MCF 10A (cell line): ENCODE measurements at regions not wholly inside any gene's neighbourhood (a gene's known extent, or its start where the extent isn't known, plus 50 kb on each side); places are given as distances from the start of the nearest gene placed in this dataset.
A peak's percentile ranks its signal among the peaks of the same experiment; 100 is the strongest.

Source experiments
- BruUV-seq: library from RNA; stranded (reverse); fragments of 400-500 nt; replicated peaks from 2 replicates; lab custom pipeline; 2021; lab: Mats Ljungman, UMichigan
- CTCF ChIA-PET: fragments of 300-600 bp; sonication (Branson Sonifier 250); formaldehyde crosslinking; extraction: SDS; loops from one replicate; lab custom pipeline; 2021; ENCODE audit warnings: antibody characterized with exemption, inconsistent platforms; lab: Yijun Ruan, JAX
- POLR2A ChIA-PET: fragments of 300-600, 350-650 bp; sonication (Branson Sonifier 250); formaldehyde crosslinking; extraction: SDS; loops from one replicate; lab custom pipeline; 2020; ENCODE audit warnings: antibody characterized with exemption, inconsistent platforms; lab: Yijun Ruan, JAX
- DNase-seq: peaks from one replicate; pipeline ENCODE4 v3.0.0-alpha.2; 2018; ENCODE audit not compliant: unreplicated experiment
- H3K27ac Mint-ChIP-seq: one replicate; pipeline ENCODE4 v1.8.0; 2022; ENCODE audit warnings: mild to moderate bottlenecking, low read depth, mixed read lengths; ENCODE audit not compliant: unreplicated experiment
- H3K27me3 Mint-ChIP-seq: one replicate; pipeline ENCODE4 v1.8.0; 2022; ENCODE audit warnings: mixed read lengths; ENCODE audit not compliant: insufficient read depth, unreplicated experiment
- H3K36me3 Mint-ChIP-seq: one replicate; pipeline ENCODE4 v1.8.0; 2022; ENCODE audit warnings: mild to moderate bottlenecking, moderate library complexity, mixed read lengths; ENCODE audit not compliant: insufficient read depth, unreplicated experiment
- H3K4me1 Mint-ChIP-seq: one replicate; pipeline ENCODE4 v1.8.0; 2022; ENCODE audit warnings: mixed read lengths; ENCODE audit not compliant: insufficient read depth, unreplicated experiment
- H3K4me3 Mint-ChIP-seq: one replicate; pipeline ENCODE4 v1.8.0; 2022; ENCODE audit warnings: mild to moderate bottlenecking, moderate library complexity, mixed read lengths; ENCODE audit not compliant: unreplicated experiment
- H3K9me3 Mint-ChIP-seq: one replicate; pipeline ENCODE4 v1.8.0; 2022; ENCODE audit warnings: mixed read lengths; ENCODE audit not compliant: unreplicated experiment
- CTCF ChIP-seq: fragments of 200-600 bp; IDR thresholded peaks from one replicate; pipeline ENCODE4 v1.8.0; 2022; ENCODE audit warnings: antibody characterized with exemption, mild to moderate bottlenecking; ENCODE audit not compliant: unreplicated experiment
- intact Hi-C: fragments of 100-400 bp; cut with micrococcal nuclease; formaldehyde crosslinking; loops from 2 replicates; pipeline ENCODE4 v1.14.1; 2022

- no peaks in the 10 kb centered on the region for H3K36me3 Mint-ChIP-seq
- ChIA-PET CTCF (interaction anchor here (0.6 to 1.4 kb wide), 5 partner anchors 15 to 868 kb away, joined by 3 to 5 read pairs (median 3); no protein-coding TSS in a partner anchor), POLR2A (no interaction called here)
- intact Hi-C loops = no loop called here
- no TSS peak for BruUV-seq
- H3K4me1 Mint-ChIP-seq = peaks cover 8% of the 10 kb centered on the region
- DNase-seq = no peak
- TF ChIP-seq CTCF = no peak
- H3K4me3 Mint-ChIP-seq = no peak overlapping the region
- H3K9me3 Mint-ChIP-seq = no peaks in the 10 kb centered on the region
- no peaks in the 10 kb centered on the region for H3K27me3 Mint-ChIP-seq
- H3K27ac Mint-ChIP-seq = no peak overlapping the region
These were observed 156.2 kb downstream of the ZBTB18 start for GRCh38 chr1:244207042-244207934.

GRCh38 chr1:244207935-244208244, 156.8 kb downstream of the ZBTB18 start:
- no TSS peak for BruUV-seq
- TF ChIP-seq CTCF = no peak
- no peaks in the 10 kb centered on the region for H3K27me3 Mint-ChIP-seq
- H3K4me1 Mint-ChIP-seq = peaks cover 8% of the 10 kb centered on the region
- ChIA-PET CTCF (no interaction called here), POLR2A (no interaction called here)
- H3K36me3 Mint-ChIP-seq = no peaks in the 10 kb centered on the region
- H3K4me3 Mint-ChIP-seq = no peak overlapping the region
- no peak overlapping the region for H3K27ac Mint-ChIP-seq
- intact Hi-C loops = no loop called here
- H3K9me3 Mint-ChIP-seq = no peaks in the 10 kb centered on the region
- DNase-seq = no peak

GRCh38 chr1:244209955-244210354, 158.9 kb downstream of the ZBTB18 start:
- intact Hi-C loops = no loop called here
- Mint-ChIP-seq H3K9me3 (no peaks in the 10 kb centered on the region), H3K4me3 (no peak overlapping the region), H3K36me3 (no peaks in the 10 kb centered on the region), H3K4me1 (peaks cover 15% of the 10 kb centered on the region), H3K27me3 (no peaks in the 10 kb centered on the region), H3K27ac (no peak overlapping the region)
- ChIA-PET POLR2A (interaction anchor here (1.8 to 1.9 kb wide), 2 partner anchors 12 to 163 kb away, joined by 4 read pairs; no protein-coding TSS in a partner anchor), CTCF (interaction anchor here (0.7 to 1.3 kb wide), 5 partner anchors 14 to 62 kb away, joined by 3 to 5 read pairs (median 3); no protein-coding TSS in a partner anchor)
- no TSS peak for BruUV-seq
- DNase-seq = peak; percentile 22
- TF ChIP-seq CTCF = no peak

GRCh38 chr1:244210884-244211558, 159.9 kb downstream of the ZBTB18 start:
- intact Hi-C loops = no loop called here
- ChIA-PET CTCF (interaction anchor here (0.5 to 2.4 kb wide), 7 partner anchors 8 to 365 kb away, joined by 3 to 7 read pairs (median 4); no protein-coding TSS in a partner anchor), POLR2A (interaction anchor here (0.7 to 1.9 kb wide), 6 partner anchors 13 to 164 kb away, joined by 3 to 5 read pairs (median 4); no protein-coding TSS in a partner anchor)
- no peaks in the 10 kb centered on the region for H3K27me3 Mint-ChIP-seq
- H3K4me3 Mint-ChIP-seq = no peak overlapping the region
- peaks cover 15% of the 10 kb centered on the region for H3K4me1 Mint-ChIP-seq
- H3K9me3 Mint-ChIP-seq = no peaks in the 10 kb centered on the region
- BruUV-seq = no TSS peak
- no peaks in the 10 kb centered on the region for H3K36me3 Mint-ChIP-seq
- DNase-seq = peak; percentile 66
- H3K27ac Mint-ChIP-seq = no peak overlapping the region
- peak; percentile 50 for TF ChIP-seq CTCF
